GM12878 (cell line): ENCODE measurements at regions not wholly inside any gene's neighbourhood (a gene's known extent, or its start where the extent isn't known, plus 50 kb on each side); places are given as distances from the start of the nearest gene placed in this dataset.

Source experiments
- ATAC-seq: fragments of 200-7000 bp; cut with Tn5 transposase; 3 replicates; pipeline ENCODE4 v1.9.1; 2020; ENCODE audit warnings: mild to moderate bottlenecking, moderate library complexity
- BruUV-seq: library from RNA; stranded (reverse); fragments of 400-500 nt; replicated peaks from 2 replicates; lab custom pipeline; 2021; lab: Mats Ljungman, UMichigan
- CTCF ChIA-PET: fragments of 300-600 bp; sonication (Branson Sonifier 250); formaldehyde crosslinking; extraction: SDS; loops from one replicate; lab custom pipeline; 2021; ENCODE audit warnings: inconsistent platforms; lab: Yijun Ruan, JAX
- POLR2A ChIA-PET: fragments of 350-600 bp; formaldehyde crosslinking; extraction: SDS; loops from one replicate; lab custom pipeline; 2021; ENCODE audit warnings: inconsistent platforms; lab: Charles Lee
- RAD21 ChIA-PET: fragments of 300-600 bp; sonication (Branson Sonifier 250); formaldehyde crosslinking; loops from one replicate; lab custom pipeline; 2023; ENCODE audit warnings: antibody characterized with exemption; ENCODE audit not compliant: unreplicated experiment; lab: Charles Lee
- SMC1A ChIA-PET: fragments of 300-600 bp; sonication (Branson Sonifier 250); formaldehyde crosslinking; loops from one replicate; lab custom pipeline; 2023; ENCODE audit not compliant: unreplicated experiment, uncharacterized antibody; lab: Charles Lee
- DNase-seq: peaks from one replicate; pipeline ENCODE4 v3.0.0-alpha.2; 2011; ENCODE audit warnings: low read depth, low spot score
- FAIRE-seq: peaks from 3 replicates; lab custom pipeline; 2011; peaks lifted over from hg19 to GRCh38; lab: Jason Lieb, UNC
- H2AFZ ChIP-seq: 2 replicates; pipeline ENCODE4 v1.6.0; 2011; ENCODE audit warnings: low read depth, low read length, control low read depth; ENCODE audit not compliant: control insufficient read depth
- H3K27ac ChIP-seq: 2 replicates; pipeline ENCODE4 v1.5.1; 2011; ENCODE audit warnings: control low read depth; ENCODE audit not compliant: control insufficient read depth, insufficient read depth
- H3K27me3 ChIP-seq, 2 experiments: replicated peaks in 1 of 2; 2 replicates each; pipeline versions ENCODE4 v1.6.0 to v1.6.1; 2011; ENCODE audit warnings: low read length in 1 of 2; ENCODE audit not compliant: control insufficient read depth in 2 of 2, insufficient read depth in 2 of 2
- H3K36me3 ChIP-seq, 2 experiments: 2 replicates each; pipeline ENCODE4 v1.5.1; 2011; ENCODE audit warnings: low read length in 1 of 2; ENCODE audit not compliant: control insufficient read depth in 2 of 2, insufficient read depth in 2 of 2
- H3K4me1 ChIP-seq: 2 replicates; pipeline ENCODE4 v1.6.1; 2011; ENCODE audit warnings: mild to moderate bottlenecking, low read length, moderate library complexity, mixed read lengths; ENCODE audit not compliant: control insufficient read depth, insufficient read depth
- H3K4me2 ChIP-seq: 2 replicates; pipeline ENCODE4 v1.6.0; 2011; ENCODE audit warnings: control low read depth; ENCODE audit not compliant: control insufficient read depth, insufficient read depth
- H3K4me3 ChIP-seq: fragments of 200-600 bp; sonication (generic); 2 replicates; pipeline ENCODE4 v1.5.1; 2016
- H3K79me2 ChIP-seq: 2 replicates; pipeline ENCODE4 v1.6.0; 2011; ENCODE audit warnings: low read length; ENCODE audit not compliant: control insufficient read depth, insufficient read depth
- H3K9ac ChIP-seq: 2 replicates; pipeline ENCODE4 v1.8.0; 2011; ENCODE audit warnings: low read length, control low read depth, mixed read lengths; ENCODE audit not compliant: control insufficient read depth, insufficient read depth
- H3K9me3 ChIP-seq: replicated peaks from 3 replicates; pipeline ENCODE4 v1.5.1; 2011; ENCODE audit warnings: mild to moderate bottlenecking, low read length; ENCODE audit not compliant: control insufficient read depth, insufficient read depth
- H4K20me1 ChIP-seq: 2 replicates; pipeline ENCODE4 v1.6.0; 2011; ENCODE audit not compliant: control insufficient read depth, insufficient read depth
- CREM ChIP-seq: IDR thresholded peaks from 2 replicates; pipeline ENCODE4 v1.6.1; 2014; ENCODE audit warnings: antibody characterized with exemption, low read depth
- GATAD2B ChIP-seq: fragments of 450-650 bp; conservative IDR thresholded peaks from 2 replicates; pipeline ENCODE4 v1.6.1; 2017; ENCODE audit warnings: low read depth, mild to moderate bottlenecking, moderate library complexity
- JUNB ChIP-seq: IDR thresholded peaks from 2 replicates; pipeline ENCODE4 v1.6.1; 2016; ENCODE audit warnings: antibody characterized with exemption, mild to moderate bottlenecking
- MTA2 ChIP-seq: fragments of 450-650 bp; IDR thresholded peaks from 2 replicates; pipeline ENCODE4 v1.6.1; 2016; ENCODE audit warnings: low read depth, mild to moderate bottlenecking, moderate library complexity
- NRF1 ChIP-seq: conservative IDR thresholded peaks from 2 replicates; pipeline ENCODE4 v1.6.1; 2011; ENCODE audit warnings: mild to moderate bottlenecking, low read depth, low read length, improper control_type of control experiment
- POLR2AphosphoS2 ChIP-seq: IDR thresholded peaks from 2 replicates; pipeline ENCODE4 v1.6.1; 2011; ENCODE audit warnings: low read depth, mild to moderate bottlenecking, low read length, improper control_type of control experiment, moderate library complexity
- RAD21 ChIP-seq: IDR thresholded peaks from 2 replicates; pipeline ENCODE4 v1.6.1; 2011; ENCODE audit warnings: mild to moderate bottlenecking, low read depth, low read length, moderate library complexity; ENCODE audit not compliant: insufficient read depth
- RELA ChIP-seq: fragments of 450-650 bp; IDR thresholded peaks from 2 replicates; pipeline ENCODE4 v1.8.0; 2014; ENCODE audit warnings: borderline replicate concordance; ENCODE audit not compliant: partially characterized antibody
- SMC3 ChIP-seq: IDR thresholded peaks from 2 replicates; pipeline ENCODE4 v1.6.1; 2011; ENCODE audit warnings: low read length, improper control_type of control experiment, borderline replicate concordance
- SP1 ChIP-seq: IDR thresholded peaks from one replicate; pipeline ENCODE4 v1.6.1; 2011; ENCODE audit warnings: low read depth, low read length
- SPI1 ChIP-seq: IDR thresholded peaks from 2 replicates; pipeline ENCODE4 v1.6.1; 2011; ENCODE audit warnings: low read depth, mild to moderate bottlenecking, low read length, moderate library complexity, borderline replicate concordance; ENCODE audit not compliant: insufficient read depth
- ZBED1 ChIP-seq: IDR thresholded peaks from 2 replicates; pipeline ENCODE4 v1.6.1; 2016; ENCODE audit warnings: borderline replicate concordance
- ZNF207 ChIP-seq: fragments of 450-650 bp; IDR thresholded peaks from 2 replicates; pipeline ENCODE4 v1.6.1; 2014; ENCODE audit warnings: antibody characterized with exemption, mild to moderate bottlenecking, borderline replicate concordance
- ZSCAN29 ChIP-seq: fragments of 450-650 bp; IDR thresholded peaks from 2 replicates; pipeline ENCODE4 v1.6.1; 2017; ENCODE audit warnings: mild to moderate bottlenecking, moderate library complexity
- WGBS: methylation state at CpG from one replicate; pipeline ENCODE4 v1.1.6; 2016; ENCODE audit warnings: low lambda C conversion rate; ENCODE audit not compliant: insufficient replicate concordance, insufficient coverage; ENCODE audit errors: missing lambda C conversion rate; 5-methylcytosine and 5-hydroxymethylcytosine counted together
- in situ Hi-C: fragments of 300-500 bp; cut with MboI; formaldehyde crosslinking; loops from 9 replicates; pipeline ENCODE4 v1.14.3; 2018; ENCODE audit warnings: mixed read lengths
- intact Hi-C: fragments of 100-400 bp; cut with micrococcal nuclease; formaldehyde crosslinking; loops from one replicate; pipeline ENCODE4 v1.14.2; 2022; ENCODE audit not compliant: unreplicated experiment
- TF ChIP-seq, protein P1 (sequence below): fragments of 450-650 bp; IDR thresholded peaks from 2 replicates; pipeline ENCODE4 v1.6.1; 2016; ENCODE audit warnings: mild to moderate bottlenecking
- TF ChIP-seq, protein P2 (sequence below): fragments of 450-650 bp; IDR thresholded peaks from 2 replicates; pipeline ENCODE4 v1.6.1; 2017; ENCODE audit warnings: mild to moderate bottlenecking, moderate library complexity

DNA sequence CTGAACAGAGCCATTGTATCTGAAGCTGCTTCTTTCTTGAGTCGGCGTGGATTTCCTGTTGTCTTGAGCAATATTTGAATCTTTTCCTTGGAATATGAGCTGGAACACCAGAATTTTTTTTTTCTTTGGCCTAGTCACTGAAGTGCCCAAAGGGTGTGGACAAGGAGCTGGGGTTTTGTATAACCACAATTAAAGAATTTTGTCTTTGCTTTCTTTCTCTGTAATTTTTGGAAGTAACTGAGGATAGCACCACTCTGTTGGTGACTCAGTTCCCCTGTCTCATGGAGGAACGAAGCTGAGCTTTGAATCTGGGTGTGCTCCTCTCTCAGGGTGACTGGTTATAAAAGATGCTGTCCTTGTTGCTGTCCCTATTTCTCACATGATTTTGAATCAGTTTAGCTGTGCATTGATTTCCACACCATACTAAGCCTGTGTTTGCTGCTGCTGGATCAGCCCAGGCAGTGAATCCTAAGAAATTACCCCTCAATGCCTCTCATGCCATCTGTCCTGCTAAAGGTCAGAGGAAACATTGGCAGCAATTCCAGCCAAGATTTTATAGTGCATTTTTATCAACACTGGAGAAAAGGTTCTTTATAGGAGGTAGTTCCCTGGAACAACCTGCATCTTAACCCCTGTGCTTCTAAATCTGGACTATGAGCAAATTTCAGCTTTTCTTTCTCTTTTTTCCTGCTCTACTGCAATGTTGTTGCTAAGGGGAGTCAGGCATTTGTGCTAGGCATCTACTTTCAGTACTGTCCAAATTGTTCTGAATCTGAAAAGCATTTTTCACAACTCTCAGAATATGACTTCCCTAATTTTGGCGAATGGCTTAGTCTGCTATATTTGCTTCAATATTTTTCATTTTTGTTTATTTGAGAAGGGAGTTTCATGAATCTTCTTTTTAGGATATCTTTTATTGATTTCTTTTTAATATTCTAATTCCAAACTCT lies 540.8 kb downstream of the SOX6 start:
- 36% methylated on average over 4 of the region's 4 CpGs for WGBS
- H2AFZ ChIP-seq: no peak overlapping the region
- intact Hi-C loops: loop anchor here (5.0 kb wide), 1 partner anchor 488 kb away; no protein-coding TSS in a partner anchor
- no peaks in the 10 kb centered on the region for H4K20me1 ChIP-seq
- no TSS peak for BruUV-seq
- DNase-seq: no peak
- H3K4me2 ChIP-seq: no peak overlapping the region
- in situ Hi-C loops: no loop called here
- ChIA-PET SMC1A (interaction anchor here (0.6 to 2.2 kb wide), 8 partner anchors 11 to 139 kb away, joined by 3 to 9 read pairs (median 4); no protein-coding TSS in a partner anchor), POLR2A (no interaction called here), CTCF (interaction anchor here (0.7 to 1.5 kb wide), 2 partner anchors 11 to 95 kb away, joined by 3 to 4 read pairs; no protein-coding TSS in a partner anchor), RAD21 (no interaction called here)
- no peak overlapping the region for H3K9ac ChIP-seq
- TF ChIP-seq ZBED1 (no peak), SMC3 (no peak), SPI1 (no peak), ZSCAN29 (no peak), RAD21 (no peak), CREM (no peak), JUNB (no peak), ZNF207 (no peak), GATAD2B (no peak), NRF1 (no peak), POLR2AphosphoS2 (no peak), MTA2 (no peak), SP1 (no peak), RELA (no peak)
- TF ChIP-seq, protein P1, sequence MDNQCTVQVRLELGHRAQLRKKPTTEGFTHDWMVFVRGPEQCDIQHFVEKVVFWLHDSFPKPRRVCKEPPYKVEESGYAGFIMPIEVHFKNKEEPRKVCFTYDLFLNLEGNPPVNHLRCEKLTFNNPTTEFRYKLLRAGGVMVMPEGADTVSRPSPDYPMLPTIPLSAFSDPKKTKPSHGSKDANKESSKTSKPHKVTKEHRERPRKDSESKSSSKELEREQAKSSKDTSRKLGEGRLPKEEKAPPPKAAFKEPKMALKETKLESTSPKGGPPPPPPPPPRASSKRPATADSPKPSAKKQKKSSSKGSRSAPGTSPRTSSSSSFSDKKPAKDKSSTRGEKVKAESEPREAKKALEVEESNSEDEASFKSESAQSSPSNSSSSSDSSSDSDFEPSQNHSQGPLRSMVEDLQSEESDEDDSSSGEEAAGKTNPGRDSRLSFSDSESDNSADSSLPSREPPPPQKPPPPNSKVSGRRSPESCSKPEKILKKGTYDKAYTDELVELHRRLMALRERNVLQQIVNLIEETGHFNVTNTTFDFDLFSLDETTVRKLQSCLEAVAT: no peak
- TF ChIP-seq, protein P2, sequence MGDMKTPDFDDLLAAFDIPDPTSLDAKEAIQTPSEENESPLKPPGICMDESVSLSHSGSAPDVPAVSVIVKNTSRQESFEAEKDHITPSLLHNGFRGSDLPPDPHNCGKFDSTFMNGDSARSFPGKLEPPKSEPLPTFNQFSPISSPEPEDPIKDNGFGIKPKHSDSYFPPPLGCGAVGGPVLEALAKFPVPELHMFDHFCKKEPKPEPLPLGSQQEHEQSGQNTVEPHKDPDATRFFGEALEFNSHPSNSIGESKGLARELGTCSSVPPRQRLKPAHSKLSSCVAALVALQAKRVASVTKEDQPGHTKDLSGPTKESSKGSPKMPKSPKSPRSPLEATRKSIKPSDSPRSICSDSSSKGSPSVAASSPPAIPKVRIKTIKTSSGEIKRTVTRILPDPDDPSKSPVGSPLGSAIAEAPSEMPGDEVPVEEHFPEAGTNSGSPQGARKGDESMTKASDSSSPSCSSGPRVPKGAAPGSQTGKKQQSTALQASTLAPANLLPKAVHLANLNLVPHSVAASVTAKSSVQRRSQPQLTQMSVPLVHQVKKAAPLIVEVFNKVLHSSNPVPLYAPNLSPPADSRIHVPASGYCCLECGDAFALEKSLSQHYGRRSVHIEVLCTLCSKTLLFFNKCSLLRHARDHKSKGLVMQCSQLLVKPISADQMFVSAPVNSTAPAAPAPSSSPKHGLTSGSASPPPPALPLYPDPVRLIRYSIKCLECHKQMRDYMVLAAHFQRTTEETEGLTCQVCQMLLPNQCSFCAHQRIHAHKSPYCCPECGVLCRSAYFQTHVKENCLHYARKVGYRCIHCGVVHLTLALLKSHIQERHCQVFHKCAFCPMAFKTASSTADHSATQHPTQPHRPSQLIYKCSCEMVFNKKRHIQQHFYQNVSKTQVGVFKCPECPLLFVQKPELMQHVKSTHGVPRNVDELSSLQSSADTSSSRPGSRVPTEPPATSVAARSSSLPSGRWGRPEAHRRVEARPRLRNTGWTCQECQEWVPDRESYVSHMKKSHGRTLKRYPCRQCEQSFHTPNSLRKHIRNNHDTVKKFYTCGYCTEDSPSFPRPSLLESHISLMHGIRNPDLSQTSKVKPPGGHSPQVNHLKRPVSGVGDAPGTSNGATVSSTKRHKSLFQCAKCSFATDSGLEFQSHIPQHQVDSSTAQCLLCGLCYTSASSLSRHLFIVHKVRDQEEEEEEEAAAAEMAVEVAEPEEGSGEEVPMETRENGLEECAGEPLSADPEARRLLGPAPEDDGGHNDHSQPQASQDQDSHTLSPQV: no peak
- no peaks in the 10 kb centered on the region for H3K27me3 ChIP-seq
- FAIRE-seq: no peak
- no peak overlapping the region for H3K27ac ChIP-seq
- ATAC-seq: no peak; the same call in 2 of the 3 replicates
- H3K9me3 ChIP-seq: no peaks in the 10 kb centered on the region
- no peaks in the 10 kb centered on the region for H3K36me3 ChIP-seq
- no peaks in the 10 kb centered on the region for H3K4me1 ChIP-seq
- H3K4me3 ChIP-seq: no peak overlapping the region
- no peaks in the 10 kb centered on the region for H3K79me2 ChIP-seq
